NCI-H2227 (cell line): ENCODE measurements at regions not wholly inside any gene's neighbourhood (a gene's known extent, or its start where the extent isn't known, plus 50 kb on each side); places are given as distances from the start of the nearest gene placed in this dataset.

Experiments
- DNase-seq: peaks from one replicate; lab custom pipeline; 2025; ENCODE audit not compliant: unreplicated experiment; lab: John Stamatoyannopoulos, UW

DNA sequence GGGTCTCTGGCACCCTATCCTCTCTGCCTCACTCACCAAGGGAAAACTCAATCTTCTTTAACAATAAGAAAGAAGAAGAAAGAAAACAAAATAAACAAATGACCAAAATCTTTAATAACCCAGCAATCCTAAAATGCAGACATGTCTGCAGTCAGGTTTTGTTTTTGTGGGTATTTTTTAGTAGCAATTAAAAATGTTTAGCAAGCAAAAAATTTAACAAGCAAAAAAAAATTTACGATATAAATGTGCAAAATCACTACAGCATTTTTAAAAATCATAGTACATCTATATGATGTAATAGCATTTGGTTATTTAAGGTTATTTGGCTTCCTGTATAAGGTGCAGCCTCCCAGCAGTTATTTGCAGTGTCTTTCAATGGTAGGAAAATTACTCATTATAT lies 151.3 kb upstream of the MAP3K1 start:
- no peak for DNase-seq

- DNase-seq = no peak
These were observed 151.8 kb upstream of the MAP3K1 start for GRCh38 chr5:56663523-56663922.

GRCh38 chr5:56662893-56663292 lies 152.5 kb upstream of the MAP3K1 start:
- DNase-seq = no peak

- no peak for DNase-seq
These were observed 155.4 kb upstream of the MAP3K1 start for GRCh38 chr5:56659971-56660370.

- no peak for DNase-seq
These were observed 156.4 kb upstream of the MAP3K1 start for GRCh38 chr5:56658972-56659371.

DNA sequence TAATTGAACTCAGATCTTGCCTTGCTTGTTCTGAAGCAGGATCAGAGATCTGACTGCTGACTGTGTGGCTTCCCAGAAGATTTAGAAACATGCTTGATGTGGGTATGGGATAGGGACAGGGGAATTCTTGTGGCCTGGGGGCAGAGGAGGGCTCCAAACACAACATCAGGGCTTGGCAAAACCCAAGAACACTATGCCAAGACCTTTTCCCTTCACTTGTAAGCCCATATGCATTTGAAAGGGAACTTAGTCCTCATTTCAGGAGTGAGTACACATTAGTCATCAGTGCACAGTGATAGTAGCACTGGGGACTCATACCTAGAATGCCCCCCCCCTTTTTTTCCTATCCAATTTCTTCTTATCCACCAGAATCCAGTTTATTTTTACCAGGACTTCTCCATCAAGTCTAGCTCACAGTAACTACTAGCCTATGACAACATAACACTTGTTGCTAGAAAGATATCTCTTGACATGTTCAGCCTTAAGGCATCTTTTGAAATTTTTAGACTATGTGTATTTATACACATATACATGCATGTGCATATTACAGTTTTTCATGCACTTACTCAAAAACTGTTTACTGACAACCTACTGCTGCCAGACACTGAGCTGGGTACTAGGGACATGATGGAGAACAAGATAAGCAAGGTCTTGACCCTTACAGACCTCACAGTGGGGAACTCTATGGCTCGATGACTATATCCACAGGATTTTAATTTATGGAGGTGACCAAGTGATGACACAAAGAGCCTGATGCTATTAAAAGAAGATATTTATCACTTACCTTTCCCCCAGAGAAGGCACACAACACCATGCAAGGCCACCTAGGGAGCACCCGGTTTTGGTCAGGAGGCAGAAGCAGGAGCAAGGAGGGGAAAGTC lies 158.3 kb upstream of the MAP3K1 start:
- DNase-seq = no peak

DNA sequence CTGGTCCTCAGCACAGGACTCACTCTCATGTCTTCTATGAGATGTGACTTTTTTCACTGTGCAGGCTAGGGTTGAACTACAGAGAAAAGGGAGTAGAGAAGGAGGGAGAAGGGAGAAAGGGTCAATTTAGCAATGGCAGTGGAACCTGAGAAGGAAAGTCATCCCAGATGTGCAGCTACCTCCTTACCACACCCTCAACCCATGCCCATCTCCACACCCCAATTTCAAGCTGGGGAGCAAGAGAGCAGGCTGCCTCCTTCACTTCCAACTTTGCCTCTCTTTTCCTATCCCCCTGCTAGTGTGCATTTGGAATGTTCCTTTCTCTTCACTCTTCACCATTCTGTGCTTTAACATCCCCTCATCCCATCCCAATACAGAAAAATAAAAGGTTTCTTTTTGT lies 163.5 kb upstream of the MAP3K1 start:
- DNase-seq = no peak

DNA sequence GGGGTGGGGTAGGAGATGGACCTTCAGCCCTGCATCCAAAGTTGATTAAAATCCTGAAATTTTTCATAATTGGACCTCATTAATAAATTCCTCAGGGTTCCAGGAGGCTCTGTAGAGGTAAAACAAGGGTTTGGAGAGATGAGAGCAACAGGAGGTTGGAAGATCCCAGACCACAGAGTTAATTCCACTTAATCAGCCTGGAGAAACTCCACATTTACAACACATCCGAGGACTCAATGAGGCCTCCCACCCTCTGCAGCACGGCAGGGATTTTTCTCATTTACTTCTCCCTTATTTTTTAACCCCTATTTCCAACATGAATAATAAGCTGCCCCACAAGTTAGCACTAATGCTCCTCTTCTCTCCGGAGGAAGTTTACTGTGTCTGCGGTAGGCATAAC lies 165.0 kb upstream of the MAP3K1 start:
- DNase-seq = no peak

- DNase-seq = no peak
These were observed 165.8 kb upstream of the MAP3K1 start for GRCh38 chr5:56649569-56649968.

DNA sequence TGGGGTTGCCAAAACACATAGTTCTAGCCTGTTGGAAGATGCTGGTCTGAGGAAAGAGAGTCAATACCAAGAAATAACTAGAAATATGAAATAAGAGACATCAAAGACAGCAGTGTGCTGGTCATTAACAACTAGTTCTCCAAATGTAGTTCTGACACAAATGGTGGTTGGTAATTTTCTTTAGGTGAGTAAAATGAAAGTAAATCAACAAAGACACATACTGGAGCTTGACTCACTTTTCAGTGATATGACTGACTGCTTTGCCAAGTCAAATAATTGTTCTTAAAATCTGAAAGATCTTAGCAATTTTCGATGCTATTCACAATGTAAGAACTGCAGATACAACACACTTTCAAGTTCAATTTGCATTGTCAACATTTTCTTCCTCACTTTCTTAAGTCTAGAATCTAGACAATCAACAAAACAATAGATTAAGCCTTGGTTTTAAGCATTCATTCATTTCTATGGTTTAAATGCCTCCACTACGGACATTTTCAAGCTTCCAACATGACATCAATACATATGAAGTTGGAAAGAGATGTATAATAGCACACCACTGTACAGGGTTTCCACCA lies 166.8 kb upstream of the MAP3K1 start:
- DNase-seq = no peak

DNA sequence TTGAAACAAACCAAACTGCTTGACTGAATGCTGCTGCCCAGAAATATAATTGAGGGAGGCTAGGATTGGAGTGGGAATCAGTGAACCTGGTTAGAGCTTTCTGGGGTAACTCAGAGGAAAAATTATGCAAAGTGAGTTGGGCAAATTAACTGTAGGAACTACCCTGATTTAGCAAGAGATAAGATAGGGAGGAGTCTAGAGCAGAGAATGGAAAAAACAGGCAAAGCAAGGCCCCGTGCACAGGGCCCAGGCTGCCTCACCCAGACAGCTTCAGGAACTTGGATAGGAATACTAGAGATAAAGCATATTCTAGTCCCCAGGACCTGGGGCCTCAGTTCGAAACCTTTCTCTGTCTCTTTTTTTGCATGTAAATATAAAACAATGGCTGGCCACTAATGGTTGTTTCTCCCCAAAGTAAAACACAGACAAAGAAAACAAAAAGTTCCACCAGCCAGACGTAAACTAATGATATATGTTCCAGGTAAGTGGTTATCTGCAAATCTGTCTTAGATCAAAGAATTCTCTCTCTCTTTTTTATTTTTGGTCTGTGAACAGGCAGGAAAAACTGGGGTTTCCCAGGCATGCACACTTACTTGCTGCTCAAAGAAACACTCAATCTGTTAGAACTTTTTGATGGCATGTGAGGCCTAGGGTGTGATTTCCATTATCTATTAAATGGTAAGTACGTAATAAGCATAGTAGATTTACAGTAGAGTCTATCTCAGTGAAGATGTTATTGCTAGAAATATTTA lies 168.1 kb upstream of the MAP3K1 start:
- no peak for DNase-seq

DNA sequence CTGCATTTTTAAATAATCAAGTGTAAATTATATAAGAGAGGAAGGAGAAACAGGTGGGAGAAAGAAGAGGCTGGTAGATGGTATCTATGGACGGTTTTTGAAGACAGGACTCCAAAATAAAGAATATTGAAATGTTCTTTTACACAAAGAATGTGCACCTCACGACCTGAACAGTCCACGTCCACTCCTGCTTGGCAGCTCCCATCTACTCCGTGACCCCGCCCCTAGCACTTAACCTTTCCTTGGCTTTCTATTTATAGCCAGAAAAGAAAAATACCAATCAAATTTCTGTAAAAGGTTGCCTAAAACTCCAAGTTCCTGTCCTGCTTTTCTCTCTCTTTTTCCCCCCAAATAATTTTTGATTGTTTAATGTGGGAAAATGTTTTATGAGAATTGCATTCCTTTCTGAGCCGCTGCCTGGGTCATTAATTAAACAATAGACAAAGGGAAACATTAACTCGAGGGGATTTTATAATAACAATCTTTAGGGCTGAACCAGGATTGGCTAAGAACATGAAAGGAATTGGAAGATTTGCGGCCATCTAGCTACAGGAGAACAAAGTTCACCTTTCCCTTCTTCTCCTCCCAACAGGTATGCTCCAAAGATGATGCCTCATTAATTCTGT lies 173.6 kb upstream of the MAP3K1 start:
- no peak for DNase-seq

DNA sequence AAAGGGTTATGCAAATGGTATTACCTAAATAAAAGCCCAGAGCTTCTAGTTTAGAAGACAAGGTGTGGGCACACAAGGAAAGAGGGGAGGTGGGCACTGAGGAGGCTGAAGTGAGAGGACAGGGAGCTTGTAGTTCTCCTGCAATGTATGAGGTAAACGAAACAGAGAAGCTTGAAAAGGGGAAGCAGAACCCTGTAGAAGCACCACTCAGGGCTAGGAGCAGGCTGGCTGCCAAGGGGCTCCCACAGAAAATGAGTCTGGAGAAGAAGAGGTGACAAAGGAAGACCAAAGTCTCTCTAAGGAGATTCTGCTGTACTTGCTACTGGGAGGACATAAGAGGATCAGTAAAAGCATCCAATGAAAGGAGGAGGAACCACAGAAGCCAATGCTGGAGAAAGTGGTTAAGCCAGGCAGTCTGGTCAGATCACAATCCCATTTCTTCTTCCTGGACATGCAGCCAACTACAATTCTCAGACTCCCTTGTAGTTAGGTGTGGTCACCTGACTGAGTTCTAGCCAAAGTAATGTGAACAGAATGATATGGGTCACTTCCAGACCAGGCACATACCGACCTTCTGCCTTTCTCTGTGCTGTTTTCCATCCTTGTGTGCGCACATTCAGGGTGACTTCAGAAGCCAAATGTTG lies 174.5 kb upstream of the MAP3K1 start:
- no peak for DNase-seq

- no peak for DNase-seq
These were observed 175.9 kb upstream of the MAP3K1 start for GRCh38 chr5:56639476-56639875.

DNA sequence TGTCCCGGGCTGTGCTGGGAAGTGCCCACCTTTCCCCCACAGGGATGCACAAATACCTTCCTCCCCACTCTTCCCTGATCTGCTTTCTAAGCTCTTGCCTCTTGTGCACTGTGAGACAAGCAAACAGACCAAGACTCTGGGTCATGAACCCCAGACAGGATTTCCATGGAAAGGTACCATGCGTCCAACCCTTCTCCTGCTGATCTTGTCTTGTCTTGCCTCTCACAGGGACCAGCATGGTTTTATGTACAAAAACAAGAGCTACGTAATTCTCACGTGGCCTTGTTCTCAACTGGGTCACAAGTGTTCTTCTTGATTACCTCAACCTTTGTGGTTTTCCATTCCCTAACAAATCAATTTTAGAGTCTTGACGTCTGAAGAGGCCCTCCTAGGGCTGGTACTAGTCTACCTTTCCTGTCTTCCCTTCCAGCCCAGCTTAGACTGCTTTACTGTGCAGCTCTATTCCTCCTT lies 176.5 kb upstream of the MAP3K1 start:
- no peak for DNase-seq

DNA sequence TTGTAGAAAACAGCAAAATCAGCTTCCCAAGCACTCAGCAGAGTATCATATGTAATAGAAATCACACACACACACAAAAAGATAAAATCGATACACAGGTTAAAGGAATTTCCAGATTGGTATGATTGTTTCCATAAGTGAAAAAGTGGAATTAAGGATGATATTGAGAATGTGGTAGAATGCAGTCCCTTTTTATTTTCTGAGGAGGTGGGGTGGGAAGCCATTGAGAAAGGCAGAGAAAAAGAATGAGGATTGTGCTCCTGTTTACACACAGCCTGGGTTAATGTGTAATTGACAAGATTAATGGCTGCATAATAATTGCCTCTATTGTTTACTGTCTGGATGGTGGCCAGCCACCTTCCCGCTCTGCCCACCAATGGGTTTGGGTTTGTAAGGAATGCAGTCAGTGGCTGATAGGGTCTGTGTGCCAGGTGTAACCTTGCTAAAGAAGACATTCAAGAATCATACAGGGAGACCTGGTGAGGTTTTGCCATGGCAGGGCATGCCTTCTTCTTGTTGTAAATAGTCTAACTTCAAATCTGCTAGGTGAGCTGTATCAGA lies 177.2 kb upstream of the MAP3K1 start:
- DNase-seq = no peak

GRCh38 chr5:56637321-56637920 lies 177.9 kb upstream of the MAP3K1 start:
- no peak for DNase-seq

DNA sequence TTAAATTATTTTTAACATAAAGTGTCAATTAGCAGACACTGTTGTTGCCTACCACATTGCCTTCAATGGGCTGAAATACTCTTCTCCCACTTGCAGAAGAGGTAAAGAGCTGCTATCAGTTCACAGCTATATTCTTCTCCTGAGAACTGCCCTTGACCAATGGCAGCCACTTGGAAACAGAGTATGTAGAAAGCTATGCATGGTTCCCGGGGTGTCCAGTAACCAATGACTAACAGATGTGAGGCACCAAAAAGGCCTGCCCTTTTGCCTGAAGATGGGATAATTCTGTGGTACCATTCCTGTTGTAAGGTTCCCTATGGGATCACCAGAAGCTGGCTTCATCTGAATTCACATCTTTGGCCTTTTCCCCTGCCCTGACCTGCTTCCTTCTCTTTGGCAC lies 181.4 kb upstream of the MAP3K1 start:
- no peak for DNase-seq

GRCh38 chr5:56632939-56633338 lies 182.4 kb upstream of the MAP3K1 start:
- no peak for DNase-seq

DNA sequence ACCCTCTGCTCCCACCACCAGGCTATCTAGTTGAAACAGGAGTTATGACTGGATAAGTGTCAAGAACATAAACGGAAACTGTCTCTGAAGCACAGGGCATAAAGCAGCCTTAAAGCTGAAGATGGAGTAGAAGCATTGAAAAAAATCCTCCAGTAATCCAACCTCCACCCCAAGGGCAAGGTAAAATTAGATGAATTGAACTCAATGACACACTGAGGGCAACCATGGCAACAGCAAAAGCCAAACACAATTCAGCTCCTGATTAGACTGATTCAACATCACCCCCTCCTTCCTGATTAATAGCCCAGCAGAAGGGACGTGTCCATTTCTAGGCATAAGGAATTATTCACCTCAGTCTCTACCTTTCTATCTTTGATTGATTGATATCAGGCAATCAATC lies 183.2 kb upstream of the MAP3K1 start:
- no peak for DNase-seq
